PC-9 (cell line): ENCODE measurements at regions not wholly inside any gene's neighbourhood (a gene's known extent, or its start where the extent isn't known, plus 50 kb on each side); places are given as distances from the start of the nearest gene placed in this dataset.

ENCODE experiments used
- BruUV-seq: library from RNA; stranded (reverse); fragments of 400-500 nt; replicated peaks from 2 replicates; lab custom pipeline; 2021; lab: Mats Ljungman, UMichigan
- CTCF ChIA-PET: fragments of 300-600 bp; sonication (Branson Sonifier 250); formaldehyde crosslinking; loops from one replicate; lab custom pipeline; 2022; ENCODE audit warnings: antibody characterized with exemption; lab: Charles Lee
- POLR2A ChIA-PET: fragments of 300-600 bp; sonication (Branson Sonifier 250); formaldehyde crosslinking; loops from one replicate; lab custom pipeline; 2022; ENCODE audit warnings: antibody characterized with exemption; ENCODE audit not compliant: unreplicated experiment; lab: Charles Lee
- DNase-seq, 2 experiments: peaks; one replicate each; pipeline versions ENCODE4 v3.0.0 to v3.0.0-alpha.2; 2015 to 2022; ENCODE audit warnings: mixed read lengths in 1 of 2
- H2AFZ ChIP-seq: fragments of 200-600 bp; sonication (generic); 2 replicates; pipeline ENCODE4 v1.8.1; 2017; ENCODE audit warnings: antibody characterized with exemption
- H3F3A ChIP-seq: fragments of 200-600 bp; sonication (generic); 2 replicates; pipeline ENCODE4 v1.8.1; 2017; ENCODE audit warnings: antibody characterized with exemption, mild to moderate bottlenecking, low read depth; ENCODE audit not compliant: insufficient read depth
- H3K27ac ChIP-seq: fragments of 200-600 bp; sonication (generic); 2 replicates; pipeline ENCODE4 v1.6.1; 2016; ENCODE audit warnings: mixed run types
- H3K27me3 ChIP-seq: fragments of 200-600 bp; sonication (generic); 2 replicates; pipeline ENCODE4 v1.6.1; 2016; ENCODE audit warnings: low read depth, mixed run types; ENCODE audit not compliant: insufficient read depth
- H3K36me3 ChIP-seq: fragments of 200-600 bp; sonication (generic); 2 replicates; pipeline ENCODE4 v1.6.1; 2016; ENCODE audit warnings: low read depth, mixed run types
- H3K4me1 ChIP-seq: fragments of 200-600 bp; sonication (generic); replicated peaks from 2 replicates; pipeline ENCODE4 v1.6.1; 2016; ENCODE audit warnings: mixed run types; ENCODE audit not compliant: insufficient read depth
- H3K4me2 ChIP-seq: fragments of 200-600 bp; sonication (generic); 2 replicates; pipeline ENCODE4 v1.6.1; 2017; ENCODE audit warnings: mixed run types
- H3K4me3 ChIP-seq: fragments of 200-600 bp; sonication (generic); 2 replicates; pipeline ENCODE4 v1.6.1; 2016; ENCODE audit warnings: mixed run types
- H3K79me2 ChIP-seq: fragments of 200-600 bp; sonication (generic); 2 replicates; pipeline ENCODE4 v1.6.1; 2017; ENCODE audit warnings: low read depth, mixed run types
- H3K9me2 ChIP-seq: fragments of 200-600 bp; sonication (generic); 2 replicates; pipeline ENCODE4 v1.8.1; 2017; ENCODE audit warnings: mild to moderate bottlenecking; ENCODE audit not compliant: insufficient read depth
- H3K9me3 ChIP-seq: fragments of 200-600 bp; sonication (generic); 2 replicates; pipeline ENCODE4 v1.8.1; 2016; ENCODE audit warnings: low read depth; ENCODE audit not compliant: insufficient read depth
- H4K20me1 ChIP-seq: fragments of 200-600 bp; sonication (generic); 2 replicates; pipeline ENCODE4 v1.8.1; 2017; ENCODE audit not compliant: insufficient read depth
- CTCF ChIP-seq: fragments of 200-600 bp; sonication (generic); conservative IDR thresholded peaks from 2 replicates; pipeline ENCODE4 v1.6.1; 2017; ENCODE audit warnings: mixed run types, antibody characterized with exemption, mild to moderate bottlenecking, moderate library complexity
- EZH2 ChIP-seq: fragments of 200-600 bp; sonication (generic); IDR thresholded peaks from 2 replicates; pipeline ENCODE4 v1.8.0; 2017; ENCODE audit warnings: antibody characterized with exemption, low read depth
- intact Hi-C: fragments of 100-400 bp; cut with micrococcal nuclease; formaldehyde crosslinking; loops from one replicate; pipeline ENCODE4 v1.10.0; 2022; ENCODE audit not compliant: unreplicated experiment

GRCh38 chr7:46208635-46209525 is 287.8 kb upstream of the IGFBP3 start:
- CTCF ChIA-PET: no interaction called here
- no peak for DNase-seq
- Histone ChIP-seq H3K9me2 (no peaks in the 10 kb centered on the region), H2AFZ (no peak overlapping the region), H3K27me3 (no peaks in the 10 kb centered on the region), H3K4me2 (no peak overlapping the region), H3K9me3 (no peaks in the 10 kb centered on the region), H4K20me1 (no peaks in the 10 kb centered on the region), H3K4me3 (no peak overlapping the region), H3K36me3 (no peaks in the 10 kb centered on the region), H3K79me2 (no peaks in the 10 kb centered on the region), H3F3A (no peaks in the 10 kb centered on the region), H3K27ac (no peak overlapping the region), H3K4me1 (peaks cover 25% of the 10 kb centered on the region)
- intact Hi-C loops: loop anchor here (5.0 kb wide), 2 partner anchors 137 to 333 kb away; no protein-coding TSS in a partner anchor
- TF ChIP-seq EZH2 (no peak), CTCF (no peak)
- POLR2A ChIA-PET: no interaction called here
- no TSS peak for BruUV-seq

GRCh38 chr7:46207931-46208634 is 287.0 kb upstream of the IGFBP3 start:
- Histone ChIP-seq H3K27me3 (no peaks in the 10 kb centered on the region), H3K4me3 (no peak overlapping the region), H3K9me2 (no peaks in the 10 kb centered on the region), H3K27ac (no peak overlapping the region), H4K20me1 (no peaks in the 10 kb centered on the region), H2AFZ (no peak overlapping the region), H3K9me3 (no peaks in the 10 kb centered on the region), H3F3A (no peaks in the 10 kb centered on the region), H3K4me2 (no peak overlapping the region), H3K4me1 (peaks cover 25% of the 10 kb centered on the region), H3K36me3 (no peaks in the 10 kb centered on the region), H3K79me2 (no peaks in the 10 kb centered on the region)
- ChIA-PET CTCF (no interaction called here), POLR2A (no interaction called here)
- DNase-seq: no peak
- TF ChIP-seq CTCF (no peak), EZH2 (no peak)
- intact Hi-C loops: loop anchor here (5.0 kb wide), 2 partner anchors 136 to 334 kb away; no protein-coding TSS in a partner anchor
- no TSS peak for BruUV-seq

GRCh38 chr7:46206476-46207060 is 285.5 kb upstream of the IGFBP3 start:
- DNase-seq: peak; percentile 48 to 52
- CTCF ChIA-PET: no interaction called here
- H3K36me3 ChIP-seq: no peaks in the 10 kb centered on the region
- no peaks in the 10 kb centered on the region for H3K27me3 ChIP-seq
- peaks cover 25% of the 10 kb centered on the region for H3K4me1 ChIP-seq
- BruUV-seq: no TSS peak
- no peak for TF ChIP-seq EZH2
- TF ChIP-seq CTCF: no peak
- H3F3A ChIP-seq: no peaks in the 10 kb centered on the region
- 0 out of 2 replicates have a peak, but pooled peaks cover 5% of the 10 kb centered on the region for H3K9me3 ChIP-seq
- no peaks in the 10 kb centered on the region for H4K20me1 ChIP-seq
- intact Hi-C loops: loop anchor here (5.0 kb wide), 2 partner anchors 134 to 336 kb away; no protein-coding TSS in a partner anchor
- H3K27ac ChIP-seq: peak overlapping the region; percentile 63; the same call in 1 of the 2 replicates
- no peaks in the 10 kb centered on the region for H3K9me2 ChIP-seq
- H3K4me2 ChIP-seq: no peak overlapping the region; the same call in 1 of the 2 replicates
- H3K79me2 ChIP-seq: no peaks in the 10 kb centered on the region
- POLR2A ChIA-PET: no interaction called here
- no peak overlapping the region for H3K4me3 ChIP-seq
- H2AFZ ChIP-seq: no peak overlapping the region; the same call in 1 of the 2 replicates
